GM23338 (cell line): ENCODE measurements at regions not wholly inside any gene's neighbourhood (a gene's known extent, or its start where the extent isn't known, plus 50 kb on each side); places are given as distances from the start of the nearest gene placed in this dataset.

ENCODE experiments used
- ATAC-seq: fragments of 200-7000 bp; cut with Tn5 transposase; 3 replicates; pipeline ENCODE4 v1.9.1; 2020
- DNase-seq: peaks from one replicate; pipeline ENCODE4 v3.0.0-alpha.2; 2015; ENCODE audit warnings: low spot score
- H2AFZ ChIP-seq: fragments of 200-600 bp; sonication (generic); 2 replicates; pipeline ENCODE4 v1.8.0; 2016; ENCODE audit warnings: antibody characterized with exemption, mild to moderate bottlenecking, moderate library complexity
- H3F3A ChIP-seq: fragments of 200-600 bp; sonication (generic); replicated peaks from 2 replicates; pipeline ENCODE4 v1.8.0; 2017; ENCODE audit warnings: antibody characterized with exemption, mixed run types, low read depth
- H3K27ac ChIP-seq: fragments of 200-600 bp; sonication (generic); 2 replicates; pipeline ENCODE4 v1.6.1; 2016; ENCODE audit warnings: low read depth
- H3K27me3 ChIP-seq: fragments of 200-600 bp; sonication (generic); 2 replicates; pipeline ENCODE4 v1.8.0; 2016; ENCODE audit warnings: mild to moderate bottlenecking, mixed run types, moderate library complexity; ENCODE audit not compliant: insufficient read depth
- H3K36me3 ChIP-seq: fragments of 200-600 bp; sonication (generic); 2 replicates; pipeline ENCODE4 v1.8.0; 2016; ENCODE audit warnings: mild to moderate bottlenecking; ENCODE audit not compliant: insufficient read depth
- H3K4me1 ChIP-seq: fragments of 200-600 bp; sonication (generic); 2 replicates; pipeline ENCODE4 v1.8.0; 2016; ENCODE audit warnings: mild to moderate bottlenecking, moderate library complexity; ENCODE audit not compliant: insufficient read depth
- H3K4me2 ChIP-seq: fragments of 200-600 bp; sonication (generic); 2 replicates; pipeline ENCODE4 v1.7.1; 2017; ENCODE audit warnings: mixed run types
- H3K4me3 ChIP-seq: fragments of 200-600 bp; sonication (generic); 2 replicates; pipeline ENCODE4 v1.6.1; 2016; ENCODE audit warnings: mixed run types
- H3K79me2 ChIP-seq: fragments of 200-600 bp; sonication (generic); replicated peaks from 2 replicates; pipeline ENCODE4 v1.8.0; 2017; ENCODE audit warnings: mild to moderate bottlenecking; ENCODE audit not compliant: insufficient read depth
- H3K9me2 ChIP-seq: fragments of 200-600 bp; sonication (generic); 2 replicates; pipeline ENCODE4 v1.8.0; 2017; ENCODE audit not compliant: insufficient read depth
- H4K20me1 ChIP-seq: fragments of 200-600 bp; sonication (generic); replicated peaks from 2 replicates; pipeline ENCODE4 v1.8.0; 2017; ENCODE audit warnings: mild to moderate bottlenecking; ENCODE audit not compliant: insufficient read depth
- H3K27ac Mint-ChIP-seq: 2 replicates; pipeline ENCODE4 v1.8.0; 2020; ENCODE audit warnings: inconsistent platforms, mild to moderate bottlenecking, moderate library complexity, mixed read lengths
- H3K27me3 Mint-ChIP-seq: 3 replicates; pipeline ENCODE4 v1.8.0; 2022; ENCODE audit warnings: low read depth, mild to moderate bottlenecking, moderate library complexity, mixed read lengths, inconsistent platforms; ENCODE audit not compliant: insufficient read depth, poor library complexity
- H3K36me3 Mint-ChIP-seq: 3 replicates; pipeline ENCODE4 v1.8.0; 2021; ENCODE audit warnings: low read depth, mild to moderate bottlenecking, inconsistent platforms, moderate library complexity, mixed read lengths
- H3K4me1 Mint-ChIP-seq: 3 replicates; pipeline ENCODE4 v1.8.0; 2020; ENCODE audit warnings: mild to moderate bottlenecking, inconsistent platforms, mixed read lengths
- H3K4me3 Mint-ChIP-seq: 3 replicates; pipeline ENCODE4 v1.8.0; 2021; ENCODE audit warnings: moderate library complexity, mild to moderate bottlenecking, inconsistent platforms, mixed read lengths
- H3K9me3 Mint-ChIP-seq: 3 replicates; pipeline ENCODE4 v1.8.0; 2020; ENCODE audit warnings: moderate library complexity, mild to moderate bottlenecking, inconsistent platforms, mixed read lengths
- CREB1 ChIP-seq: fragments of 250-450 bp; sonication (Bioruptor Pico); IDR thresholded peaks from 2 replicates; pipeline ENCODE4 v1.5.0; 2020; ENCODE audit warnings: low read depth, mild to moderate bottlenecking, moderate library complexity
- EZH2 ChIP-seq: fragments of 200-600 bp; sonication (generic); IDR thresholded peaks from one replicate; pipeline ENCODE4 v1.8.0; 2017; ENCODE audit warnings: antibody characterized with exemption, mild to moderate bottlenecking, low read depth; ENCODE audit not compliant: unreplicated experiment
- EZH2phosphoT487 ChIP-seq: fragments of 200-600 bp; sonication (generic); IDR thresholded peaks from one replicate; pipeline ENCODE4 v1.8.1; 2018; ENCODE audit warnings: antibody characterized with exemption; ENCODE audit not compliant: unreplicated experiment
- JUNB ChIP-seq: IDR thresholded peaks from one replicate; pipeline ENCODE4 v1.6.1; 2016; ENCODE audit warnings: antibody characterized with exemption; ENCODE audit not compliant: unreplicated experiment
- NANOG ChIP-seq: IDR thresholded peaks from 2 replicates; pipeline ENCODE4 v1.6.1; 2016; ENCODE audit warnings: antibody characterized with exemption, borderline replicate concordance
- POLR2AphosphoS5 ChIP-seq: IDR thresholded peaks from 2 replicates; pipeline ENCODE4 v1.6.1; 2016; ENCODE audit warnings: antibody characterized with exemption, low read depth
- STAT1 ChIP-seq: IDR thresholded peaks from one replicate; pipeline ENCODE4 v1.6.1; 2016; ENCODE audit warnings: antibody characterized with exemption; ENCODE audit not compliant: unreplicated experiment
- ZNF114 ChIP-seq: fragments of 250-450 bp; sonication (Bioruptor Pico); IDR thresholded peaks from 2 replicates; pipeline ENCODE4 v1.5.0; 2020; ENCODE audit warnings: mild to moderate bottlenecking, moderate library complexity
- ZNF331 ChIP-seq: fragments of 250-450 bp; sonication (Bioruptor Pico); IDR thresholded peaks from 2 replicates; pipeline ENCODE4 v1.5.0; 2020; ENCODE audit warnings: low read depth, mild to moderate bottlenecking, moderate library complexity
- ZNF462 ChIP-seq: fragments of 250-450 bp; sonication (Bioruptor Pico); IDR thresholded peaks from 2 replicates; pipeline ENCODE4 v1.5.0; 2020; ENCODE audit warnings: mild to moderate bottlenecking, moderate library complexity
- TF ChIP-seq, protein P1 (sequence below), 2 experiments: fragments of 200-600 bp in 1 of 2; sonication (generic) in 1 of 2; conservative IDR thresholded peaks; 2 replicates each; pipeline versions ENCODE4 v1.5.1 to v1.6.1; 2016 to 2017; ENCODE audit warnings: antibody characterized with exemption in 2 of 2, low read depth in 2 of 2, mild to moderate bottlenecking in 2 of 2, moderate library complexity in 1 of 2

- Histone ChIP-seq H3K27me3 (no peaks in the 10 kb centered on the region), H3K4me3 (no peak overlapping the region), H3K4me1 (peaks cover 16% of the 10 kb centered on the region; the same call in 1 of the 2 replicates), H3F3A (no peaks in the 10 kb centered on the region), H3K4me2 (no peak overlapping the region), H3K36me3 (no peaks in the 10 kb centered on the region), H3K79me2 (no peaks in the 10 kb centered on the region), H3K9me2 (no peaks in the 10 kb centered on the region), H4K20me1 (no peaks in the 10 kb centered on the region), H2AFZ (no peak overlapping the region), H3K27ac (no peak overlapping the region)
- Mint-ChIP-seq H3K4me1 (peaks cover 5% of the 10 kb centered on the region; the same call in 1 of the 3 replicates), H3K4me3 (no peak overlapping the region), H3K9me3 (peaks cover 27% of the 10 kb centered on the region), H3K36me3 (no peaks in the 10 kb centered on the region), H3K27ac (no peak overlapping the region), H3K27me3 (no peaks in the 10 kb centered on the region)
- no peak for TF ChIP-seq STAT1
- TF ChIP-seq, protein P1, sequence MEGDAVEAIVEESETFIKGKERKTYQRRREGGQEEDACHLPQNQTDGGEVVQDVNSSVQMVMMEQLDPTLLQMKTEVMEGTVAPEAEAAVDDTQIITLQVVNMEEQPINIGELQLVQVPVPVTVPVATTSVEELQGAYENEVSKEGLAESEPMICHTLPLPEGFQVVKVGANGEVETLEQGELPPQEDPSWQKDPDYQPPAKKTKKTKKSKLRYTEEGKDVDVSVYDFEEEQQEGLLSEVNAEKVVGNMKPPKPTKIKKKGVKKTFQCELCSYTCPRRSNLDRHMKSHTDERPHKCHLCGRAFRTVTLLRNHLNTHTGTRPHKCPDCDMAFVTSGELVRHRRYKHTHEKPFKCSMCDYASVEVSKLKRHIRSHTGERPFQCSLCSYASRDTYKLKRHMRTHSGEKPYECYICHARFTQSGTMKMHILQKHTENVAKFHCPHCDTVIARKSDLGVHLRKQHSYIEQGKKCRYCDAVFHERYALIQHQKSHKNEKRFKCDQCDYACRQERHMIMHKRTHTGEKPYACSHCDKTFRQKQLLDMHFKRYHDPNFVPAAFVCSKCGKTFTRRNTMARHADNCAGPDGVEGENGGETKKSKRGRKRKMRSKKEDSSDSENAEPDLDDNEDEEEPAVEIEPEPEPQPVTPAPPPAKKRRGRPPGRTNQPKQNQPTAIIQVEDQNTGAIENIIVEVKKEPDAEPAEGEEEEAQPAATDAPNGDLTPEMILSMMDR (conservative IDR thresholded peaks at IDR 0.05; ENCODE audit: low read depth in 2 of 2): no peak
- DNase-seq: no peak
- no peak for ATAC-seq
Measured at GRCh38 chr15:46326173-46326572, 691.3 kb downstream of the SQOR start.

GRCh38 chr15:46328821-46329220 is 694.0 kb downstream of the SQOR start:
- no peak overlapping the region for H3K4me2 ChIP-seq
- no peak for TF ChIP-seq POLR2AphosphoS5
- no peak for TF ChIP-seq ZNF331 (CRISPR knock-in tag)
- TF ChIP-seq EZH2: no peak
- TF ChIP-seq JUNB: no peak
- no peak for TF ChIP-seq CREB1 (CRISPR knock-in tag)
- no peak for TF ChIP-seq ZNF462
- TF ChIP-seq EZH2phosphoT487: no peak
- no peak for TF ChIP-seq ZNF114
- no peak for TF ChIP-seq NANOG
- TF ChIP-seq, protein P1 (conservative IDR thresholded peaks at IDR 0.05; ENCODE audit: low read depth in 2 of 2): no peak

More at GRCh38 chr15:46328821-46329220, 694.0 kb downstream of the SQOR start:
- Mint-ChIP-seq H3K36me3 (no peaks in the 10 kb centered on the region), H3K9me3 (peaks cover 32% of the 10 kb centered on the region), H3K4me1 (no peaks in the 10 kb centered on the region), H3K4me3 (no peak overlapping the region), H3K27ac (no peak overlapping the region), H3K27me3 (no peaks in the 10 kb centered on the region)
- Histone ChIP-seq H3K27ac (no peak overlapping the region), H3K36me3 (no peaks in the 10 kb centered on the region), H2AFZ (no peak overlapping the region), H3K27me3 (no peaks in the 10 kb centered on the region), H3F3A (no peaks in the 10 kb centered on the region), H3K9me2 (no peaks in the 10 kb centered on the region), H3K4me3 (no peak overlapping the region), H3K79me2 (no peaks in the 10 kb centered on the region), H3K4me1 (no peaks in the 10 kb centered on the region), H4K20me1 (no peaks in the 10 kb centered on the region)
- no peak for ATAC-seq
- no peak for DNase-seq
